C4-2B (cell line): ENCODE measurements at regions not wholly inside any gene's neighbourhood (a gene's known extent, or its start where the extent isn't known, plus 50 kb on each side); places are given as distances from the start of the nearest gene placed in this dataset.

ENCODE experiments used
- H3K27ac ChIP-seq: fragments of 450-650 bp; 2 replicates; pipeline ENCODE4 v1.5.1; 2017
- ZFX ChIP-seq: fragments of 450-650 bp; IDR thresholded peaks from 2 replicates; pipeline ENCODE4 v1.6.1; 2017
- TF ChIP-seq, protein P1 (sequence below): fragments of 450-650 bp; conservative IDR thresholded peaks from 2 replicates; pipeline ENCODE4 v1.5.1; 2017; ENCODE audit warnings: mild to moderate bottlenecking

GRCh38 chrX:145630081-145630480 lies 187.5 kb upstream of the SLITRK2 start:
- TF ChIP-seq ZFX: no peak
- TF ChIP-seq, protein P1, sequence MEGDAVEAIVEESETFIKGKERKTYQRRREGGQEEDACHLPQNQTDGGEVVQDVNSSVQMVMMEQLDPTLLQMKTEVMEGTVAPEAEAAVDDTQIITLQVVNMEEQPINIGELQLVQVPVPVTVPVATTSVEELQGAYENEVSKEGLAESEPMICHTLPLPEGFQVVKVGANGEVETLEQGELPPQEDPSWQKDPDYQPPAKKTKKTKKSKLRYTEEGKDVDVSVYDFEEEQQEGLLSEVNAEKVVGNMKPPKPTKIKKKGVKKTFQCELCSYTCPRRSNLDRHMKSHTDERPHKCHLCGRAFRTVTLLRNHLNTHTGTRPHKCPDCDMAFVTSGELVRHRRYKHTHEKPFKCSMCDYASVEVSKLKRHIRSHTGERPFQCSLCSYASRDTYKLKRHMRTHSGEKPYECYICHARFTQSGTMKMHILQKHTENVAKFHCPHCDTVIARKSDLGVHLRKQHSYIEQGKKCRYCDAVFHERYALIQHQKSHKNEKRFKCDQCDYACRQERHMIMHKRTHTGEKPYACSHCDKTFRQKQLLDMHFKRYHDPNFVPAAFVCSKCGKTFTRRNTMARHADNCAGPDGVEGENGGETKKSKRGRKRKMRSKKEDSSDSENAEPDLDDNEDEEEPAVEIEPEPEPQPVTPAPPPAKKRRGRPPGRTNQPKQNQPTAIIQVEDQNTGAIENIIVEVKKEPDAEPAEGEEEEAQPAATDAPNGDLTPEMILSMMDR: no peak
- no peak overlapping the region for H3K27ac ChIP-seq

DNA sequence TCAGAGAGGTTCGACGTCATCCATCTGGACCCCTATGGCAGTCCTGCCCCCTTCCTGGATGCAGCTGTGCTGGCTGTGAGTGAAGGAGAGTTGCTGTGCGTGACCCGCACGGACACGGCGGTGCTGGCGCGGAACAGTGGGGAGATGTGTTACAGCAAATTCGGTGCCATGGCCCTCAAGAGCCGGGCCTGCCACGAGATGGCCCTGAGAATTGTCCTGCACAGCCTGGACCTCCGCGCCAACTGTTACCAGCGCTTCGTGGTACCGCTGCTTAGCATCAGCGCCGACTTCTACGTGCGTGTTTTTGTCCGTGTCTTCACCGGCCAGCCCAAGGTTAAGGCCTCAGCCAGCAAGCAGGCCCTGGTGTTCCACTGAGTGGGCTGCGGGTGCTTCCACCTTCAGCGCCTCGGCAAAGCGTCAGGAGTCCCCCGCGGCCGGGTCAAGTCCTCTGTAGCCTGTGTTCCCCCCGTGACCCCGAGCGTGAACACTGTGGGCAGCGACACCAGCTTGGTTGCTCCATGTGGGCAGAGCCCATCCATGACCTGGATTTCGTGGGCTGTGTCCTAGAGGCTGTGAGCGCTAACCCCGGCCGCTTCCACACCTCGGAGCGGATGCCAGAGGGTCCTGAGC lies 186.7 kb upstream of the SLITRK2 start:
- no peak overlapping the region for H3K27ac ChIP-seq

GRCh38 chrX:145631461-145631951 lies 186.1 kb upstream of the SLITRK2 start:
- H3K27ac ChIP-seq: no peak overlapping the region
- TF ChIP-seq ZFX: no peak
- TF ChIP-seq, protein P1: no peak

More for the DNA sequence above, 186.7 kb upstream of the SLITRK2 start:
- TF ChIP-seq, protein P1: no peak
- TF ChIP-seq ZFX: no peak

DNA sequence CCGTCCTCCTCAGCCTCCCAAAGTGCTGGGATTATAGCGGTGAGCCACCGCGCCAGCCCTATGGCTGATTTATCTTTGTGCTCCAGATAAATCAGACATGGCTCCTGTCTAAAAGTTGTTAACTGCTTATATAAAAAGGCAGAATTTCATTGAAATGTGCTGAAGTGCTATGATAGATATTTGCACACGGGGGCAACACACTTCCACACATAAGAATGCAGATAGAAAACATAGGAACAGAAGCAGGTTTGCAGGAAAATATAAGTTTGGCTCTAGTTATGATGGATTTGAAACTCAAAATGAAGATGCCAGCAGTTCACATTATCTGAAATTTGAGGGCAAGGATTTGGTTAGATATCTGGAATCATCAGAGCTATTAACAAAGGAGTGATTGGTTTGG lies 163.1 kb upstream of the SLITRK2 start:
- no peak overlapping the region for H3K27ac ChIP-seq
- no peak for TF ChIP-seq ZFX
- TF ChIP-seq, protein P1: no peak

DNA sequence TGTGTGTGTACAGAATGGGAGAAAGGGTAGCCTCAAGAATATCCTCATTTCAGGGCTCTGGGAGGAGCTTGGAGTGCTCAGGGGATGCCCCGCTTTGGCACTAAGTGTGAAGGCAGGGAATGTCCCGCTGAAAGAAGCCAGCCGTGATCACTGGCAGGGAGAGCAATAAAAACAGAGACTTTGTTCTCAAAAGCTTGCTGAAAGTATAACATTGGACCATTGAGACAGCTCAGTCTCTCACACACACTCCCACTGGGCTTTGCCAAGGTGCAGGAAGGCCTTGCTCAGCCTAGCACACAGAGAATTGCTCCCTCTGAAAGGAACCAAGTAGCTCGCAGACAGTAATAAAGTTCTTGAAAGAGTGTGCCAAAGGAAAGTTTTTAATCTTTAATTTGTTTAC lies 143.8 kb upstream of the SLITRK2 start:
- no peak for TF ChIP-seq ZFX
- TF ChIP-seq, protein P1: no peak
- H3K27ac ChIP-seq: no peak overlapping the region

- TF ChIP-seq, protein P1: no peak
- TF ChIP-seq ZFX: no peak
Measured at GRCh38 chrX:145677109-145677817, 140.4 kb upstream of the SLITRK2 start.

More at GRCh38 chrX:145677109-145677817, 140.4 kb upstream of the SLITRK2 start:
- H3K27ac ChIP-seq: no peak overlapping the region
